Uterus (tissue), 2 donors: ENCODE measurements at regions not wholly inside any gene's neighbourhood (a gene's known extent, or its start where the extent isn't known, plus 50 kb on each side); places are given as distances from the start of the nearest gene placed in this dataset.

ENCODE experiments used
- POLR2A ChIP-seq, 2 donors: fragments of 450-650 bp; IDR thresholded peaks; one replicate each; pipeline ENCODE4 v1.6.1; 2016; ENCODE audit warnings: antibody characterized with exemption in 2 of 2, mild to moderate bottlenecking in 1 of 2, moderate library complexity in 1 of 2
- TF ChIP-seq, protein P1 (sequence below), 4 experiments: fragments of 200-600 bp in 2 of 4; fragments of 450-650 bp in 2 of 4; sonication (generic) in 2 of 4; IDR thresholded peaks; one replicate each; pipeline ENCODE4 v1.5.1; 2016 to 2019; ENCODE audit warnings: antibody characterized with exemption in 4 of 4, mild to moderate bottlenecking in 2 of 4, moderate library complexity in 1 of 4

DNA sequence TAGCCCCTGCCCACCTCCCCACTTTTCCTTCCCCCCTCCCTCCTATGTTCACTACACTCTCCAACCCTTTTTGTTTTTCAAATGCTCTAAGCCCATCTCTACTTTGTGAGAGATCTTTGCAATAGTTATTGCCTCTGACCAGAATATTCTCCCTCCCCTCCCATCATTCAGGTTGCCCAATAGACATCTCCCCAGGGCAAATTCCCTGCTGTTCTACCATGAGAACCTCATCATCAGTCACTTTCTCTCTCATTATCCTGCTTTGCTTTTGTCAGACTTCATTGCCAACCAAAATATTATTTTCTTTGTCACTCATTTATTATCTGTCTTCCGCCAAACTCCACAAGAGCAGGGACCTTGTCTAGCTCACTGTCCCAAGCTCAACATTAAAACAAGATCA, 268.2 kb upstream of the PPARGC1A start:
- TF ChIP-seq, protein P1, sequence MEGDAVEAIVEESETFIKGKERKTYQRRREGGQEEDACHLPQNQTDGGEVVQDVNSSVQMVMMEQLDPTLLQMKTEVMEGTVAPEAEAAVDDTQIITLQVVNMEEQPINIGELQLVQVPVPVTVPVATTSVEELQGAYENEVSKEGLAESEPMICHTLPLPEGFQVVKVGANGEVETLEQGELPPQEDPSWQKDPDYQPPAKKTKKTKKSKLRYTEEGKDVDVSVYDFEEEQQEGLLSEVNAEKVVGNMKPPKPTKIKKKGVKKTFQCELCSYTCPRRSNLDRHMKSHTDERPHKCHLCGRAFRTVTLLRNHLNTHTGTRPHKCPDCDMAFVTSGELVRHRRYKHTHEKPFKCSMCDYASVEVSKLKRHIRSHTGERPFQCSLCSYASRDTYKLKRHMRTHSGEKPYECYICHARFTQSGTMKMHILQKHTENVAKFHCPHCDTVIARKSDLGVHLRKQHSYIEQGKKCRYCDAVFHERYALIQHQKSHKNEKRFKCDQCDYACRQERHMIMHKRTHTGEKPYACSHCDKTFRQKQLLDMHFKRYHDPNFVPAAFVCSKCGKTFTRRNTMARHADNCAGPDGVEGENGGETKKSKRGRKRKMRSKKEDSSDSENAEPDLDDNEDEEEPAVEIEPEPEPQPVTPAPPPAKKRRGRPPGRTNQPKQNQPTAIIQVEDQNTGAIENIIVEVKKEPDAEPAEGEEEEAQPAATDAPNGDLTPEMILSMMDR (IDR thresholded peaks at IDR 0.05), result no peak
- TF ChIP-seq POLR2A (IDR thresholded peaks at IDR 0.05), result no peak
